A549 (cell line): ENCODE measurements at regions not wholly inside any gene's neighbourhood (a gene's known extent, or its start where the extent isn't known, plus 50 kb on each side); places are given as distances from the start of the nearest gene placed in this dataset.
"Not testable (repeated sequence)": the region's sequence is repeated elsewhere in the genome, so short reads cannot be mapped to it uniquely, and the experiment has no call there.

ENCODE experiments used
- ATAC-seq, 2 experiments: fragments of 200-7000 bp in 1 of 2; fragments of >200 bp in 1 of 2; cut with Nextera tagmentation in 1 of 2; cut with Tn5 transposase in 1 of 2; 3 replicates each; pipeline versions ENCODE4 v1.8.0 to v1.9.1; 2018 to 2020; ENCODE audit warnings: mild to moderate bottlenecking in 1 of 2, moderate library complexity in 1 of 2
- CTCF ChIA-PET: fragments of 300-600 bp; sonication (Branson Sonifier 250); formaldehyde crosslinking; extraction: SDS; loops from one replicate; lab custom pipeline; 2021; ENCODE audit warnings: antibody characterized with exemption, inconsistent platforms; lab: Yijun Ruan, JAX
- POLR2A ChIA-PET: fragments of 350-600 bp; formaldehyde crosslinking; extraction: SDS; loops from one replicate; lab custom pipeline; 2021; ENCODE audit warnings: antibody characterized with exemption, inconsistent platforms; lab: Yijun Ruan, JAX
- DNase-seq, 2 experiments: peaks; one replicate each; pipeline versions ENCODE4 v3.0.0 to v3.0.0-alpha.2; 2011 to 2016; ENCODE audit warnings: low read depth in 1 of 2, low spot score in 1 of 2
- FAIRE-seq: peaks from 2 replicates; lab custom pipeline; 2011; peaks lifted over from hg19 to GRCh38; lab: Jason Lieb, UNC
- H3K27ac ChIP-seq, 2 experiments: fragments of >200 bp; sonication (Bioruptor Twin); formaldehyde crosslinking; 3 replicates each; pipeline ENCODE4 v1.5.1; 2016 to 2017
- H3K4me1 ChIP-seq: fragments of >200 bp; sonication (Bioruptor Twin); formaldehyde crosslinking; 3 replicates; pipeline ENCODE4 v1.6.1; 2016
- H3K4me2 ChIP-seq: fragments of >200 bp; sonication (Bioruptor Twin); formaldehyde crosslinking; 3 replicates; pipeline ENCODE4 v1.6.1; 2016
- H3K4me3 ChIP-seq: fragments of >200 bp; sonication (Bioruptor Twin); formaldehyde crosslinking; 3 replicates; pipeline ENCODE4 v1.5.1; 2016
- H3K9me3 ChIP-seq: fragments of >200 bp; sonication (Bioruptor Twin); formaldehyde crosslinking; 3 replicates; pipeline ENCODE4 v1.6.1; 2016
- BHLHE40 ChIP-seq: IDR thresholded peaks from 2 replicates; pipeline ENCODE4 v1.6.1; 2012; ENCODE audit warnings: low read depth, low read length, inconsistent platforms
- CBX8 ChIP-seq: fragments of 200-600 bp; sonication (generic); IDR thresholded peaks from 2 replicates; pipeline ENCODE4 v1.6.1; 2016
- CEBPB ChIP-seq, 2 experiments: fragments of >200 bp in 1 of 2; sonication (Bioruptor Twin) in 1 of 2; formaldehyde crosslinking in 1 of 2; IDR thresholded peaks; 2 replicates each; pipeline ENCODE4 v1.6.1; 2012 to 2016
- CHD4 ChIP-seq: fragments of 200-600 bp; sonication (generic); IDR thresholded peaks from 2 replicates; pipeline ENCODE4 v1.6.1; 2016; ENCODE audit warnings: antibody characterized with exemption, mild to moderate bottlenecking, borderline replicate concordance
- EP300 ChIP-seq, 2 experiments: fragments of >200 bp; sonication (Bioruptor Twin); formaldehyde crosslinking; IDR thresholded peaks; 2 replicates in 1 of 2; 3 replicates in 1 of 2; pipeline ENCODE4 v1.6.1; 2016 to 2017
- GATA3 ChIP-seq: IDR thresholded peaks from 2 replicates; pipeline ENCODE4 v1.6.1; 2012; ENCODE audit warnings: borderline replicate concordance
- HEYL ChIP-seq: fragments of 250-450 bp; sonication (Bioruptor Pico); IDR thresholded peaks from 2 replicates; pipeline ENCODE4 v1.8.0; 2021; ENCODE audit warnings: mild to moderate bottlenecking, moderate library complexity
- HOXA7 ChIP-seq: fragments of 250-450 bp; sonication (Bioruptor Pico); IDR thresholded peaks from 2 replicates; pipeline ENCODE4 v1.5.0; 2020; ENCODE audit warnings: mild to moderate bottlenecking, moderate library complexity
- HOXB13 ChIP-seq: fragments of 250-450 bp; sonication (Bioruptor Pico); IDR thresholded peaks from 2 replicates; pipeline ENCODE4 v1.5.0; 2020; ENCODE audit warnings: low read depth, mild to moderate bottlenecking, moderate library complexity
- MAZ ChIP-seq: fragments of 150-350 bp; IDR thresholded peaks from 2 replicates; pipeline ENCODE4 v1.6.1; 2014; ENCODE audit warnings: antibody characterized with exemption, low read depth, low read length, borderline replicate concordance
- MYC ChIP-seq: IDR thresholded peaks from 2 replicates; pipeline ENCODE4 v1.6.1; 2012; ENCODE audit warnings: mild to moderate bottlenecking, inconsistent platforms, low read length, improper control_type of control experiment, borderline replicate concordance
- NR3C1 ChIP-seq: fragments of >200 bp; sonication (Bioruptor Twin); formaldehyde crosslinking; IDR thresholded peaks from 3 replicates; pipeline ENCODE4 v1.6.1; 2017
- POLR2AphosphoS2 ChIP-seq: conservative IDR thresholded peaks from 2 replicates; pipeline ENCODE4 v1.6.1; 2012; ENCODE audit warnings: low read length, improper control_type of control experiment, inconsistent platforms
- RARB ChIP-seq: fragments of 250-450 bp; sonication (Bioruptor Pico); IDR thresholded peaks from 2 replicates; pipeline ENCODE4 v1.8.0; 2021; ENCODE audit warnings: mild to moderate bottlenecking, moderate library complexity
- RCOR1 ChIP-seq: fragments of 150-350 bp; IDR thresholded peaks from 2 replicates; pipeline ENCODE4 v1.6.1; 2014; ENCODE audit warnings: antibody characterized with exemption, low read length, low read depth
- RNF2 ChIP-seq: fragments of 200-600 bp; sonication (generic); IDR thresholded peaks from 2 replicates; pipeline ENCODE4 v1.6.1; 2016; ENCODE audit warnings: low read depth, mild to moderate bottlenecking, antibody characterized with exemption, moderate library complexity, borderline replicate concordance
- TFCP2L1 ChIP-seq: fragments of 250-450 bp; sonication (Bioruptor Pico); IDR thresholded peaks from 2 replicates; pipeline ENCODE4 v1.5.0; 2021; ENCODE audit warnings: mild to moderate bottlenecking
- ZC3H11A ChIP-seq: fragments of 450-650 bp; IDR thresholded peaks from 2 replicates; pipeline ENCODE4 v1.6.1; 2014; ENCODE audit warnings: antibody characterized with exemption, mild to moderate bottlenecking
- ZNF302 ChIP-seq: fragments of 250-450 bp; sonication (Bioruptor Pico); IDR thresholded peaks from 2 replicates; pipeline ENCODE4 v1.9.0; 2021; ENCODE audit warnings: inconsistent platforms, mild to moderate bottlenecking, moderate library complexity
- WGBS: methylation state at CpG from one replicate; pipeline ENCODE4 v1.1.6; 2017; ENCODE audit errors: missing lambda C conversion rate; 5-methylcytosine and 5-hydroxymethylcytosine counted together
- TF ChIP-seq, protein P1 (sequence below): fragments of 150-350 bp; IDR thresholded peaks from 2 replicates; pipeline ENCODE4 v1.6.1; 2014; ENCODE audit warnings: low read depth, mild to moderate bottlenecking, low read length
- TF ChIP-seq, protein P2 (sequence below): IDR thresholded peaks from 2 replicates; pipeline ENCODE4 v1.6.1; 2012
- TF ChIP-seq, protein P3 (sequence below): fragments of >200 bp; sonication (Bioruptor Twin); formaldehyde crosslinking; IDR thresholded peaks from 3 replicates; pipeline ENCODE4 v1.5.1; 2016
- TF ChIP-seq, protein P4 (sequence below): fragments of 250-450 bp; sonication (Bioruptor Pico); IDR thresholded peaks from 2 replicates; pipeline ENCODE4 v1.5.0; 2021; ENCODE audit warnings: mild to moderate bottlenecking, moderate library complexity, borderline replicate concordance

DNA sequence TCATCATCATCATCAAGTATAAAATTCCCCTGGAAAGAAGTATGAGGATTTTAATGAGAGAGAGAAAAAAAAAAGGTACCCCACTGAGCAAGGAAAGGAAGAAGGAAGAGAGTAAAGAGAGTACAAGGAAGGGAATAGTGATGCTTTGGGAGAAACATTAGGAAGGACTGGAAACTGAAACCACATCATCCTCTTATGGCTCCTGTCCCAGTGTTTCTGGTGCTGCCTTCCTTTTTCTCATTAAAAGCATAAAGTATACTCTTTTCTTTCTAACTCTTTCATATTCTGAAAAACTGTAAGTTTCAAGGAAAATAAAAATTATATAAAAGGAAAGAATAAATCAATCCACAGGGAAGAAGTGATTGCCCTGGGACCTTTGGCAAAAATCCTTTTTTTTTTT is 616.4 kb upstream of the CBLB start:
- Histone ChIP-seq H3K27ac (no peak overlapping the region), H3K4me1 (no peaks in the 10 kb centered on the region)
- FAIRE-seq (no peak), DNase-seq (no peak)
- TF ChIP-seq RCOR1: no peak
- TF ChIP-seq HEYL: no peak
- no peak for TF ChIP-seq MAZ
- TF ChIP-seq HOXA7 (CRISPR knock-in tag): no peak
- TF ChIP-seq, protein P1, sequence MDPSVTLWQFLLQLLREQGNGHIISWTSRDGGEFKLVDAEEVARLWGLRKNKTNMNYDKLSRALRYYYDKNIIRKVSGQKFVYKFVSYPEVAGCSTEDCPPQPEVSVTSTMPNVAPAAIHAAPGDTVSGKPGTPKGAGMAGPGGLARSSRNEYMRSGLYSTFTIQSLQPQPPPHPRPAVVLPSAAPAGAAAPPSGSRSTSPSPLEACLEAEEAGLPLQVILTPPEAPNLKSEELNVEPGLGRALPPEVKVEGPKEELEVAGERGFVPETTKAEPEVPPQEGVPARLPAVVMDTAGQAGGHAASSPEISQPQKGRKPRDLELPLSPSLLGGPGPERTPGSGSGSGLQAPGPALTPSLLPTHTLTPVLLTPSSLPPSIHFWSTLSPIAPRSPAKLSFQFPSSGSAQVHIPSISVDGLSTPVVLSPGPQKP: no peak
- TF ChIP-seq, all 56 proteins: peak for 0
- Histone ChIP-seq H3K4me3 (no peak overlapping the region), H3K9me3 (0 out of 3 replicates have a peak, but pooled peaks cover 2% of the 10 kb centered on the region), H3K4me2 (no peak overlapping the region)
- POLR2A ChIA-PET: no interaction called here
- ATAC-seq: no peak
- CTCF ChIA-PET: no interaction called here

DNA sequence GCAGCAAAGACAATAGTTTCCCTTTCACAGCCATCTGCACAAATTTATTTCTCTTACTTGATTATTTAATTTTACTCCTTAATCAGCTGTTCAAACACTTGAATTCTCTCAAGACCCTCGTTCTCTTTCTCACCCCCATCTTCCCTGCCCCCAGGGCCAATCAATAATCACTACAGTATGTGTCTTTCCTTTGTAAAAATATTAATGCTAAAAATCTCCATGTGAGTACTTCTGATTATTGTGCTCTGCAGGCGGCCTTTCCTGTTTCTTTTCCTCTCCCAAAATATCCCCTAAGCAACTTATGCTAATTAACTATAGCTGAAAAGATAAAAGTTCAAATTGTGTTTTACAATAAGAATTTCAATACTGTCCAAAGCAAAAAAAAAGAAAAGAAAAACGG is 617.0 kb upstream of the CBLB start:
- no peaks in the 10 kb centered on the region for H3K9me3 ChIP-seq
- ATAC-seq (no peak), DNase-seq (no peak), FAIRE-seq (no peak)
- H3K4me1 ChIP-seq: no peaks in the 10 kb centered on the region
- TF ChIP-seq MYC (no peak), BHLHE40 (no peak), GATA3 (no peak), NR3C1 (no peak), EP300 (IDR thresholded peaks at IDR 0.05) (no peak), HOXB13 (no peak), TFCP2L1 (CRISPR knock-in tag) (no peak), CHD4 (no peak), POLR2AphosphoS2 (no peak), CBX8 (no peak), RNF2 (no peak), CEBPB (IDR thresholded peaks at IDR 0.05) (no peak), ZC3H11A (no peak), ZNF302 (CRISPR knock-in tag) (no peak), RARB (CRISPR knock-in tag) (no peak)
- TF ChIP-seq, protein P2, sequence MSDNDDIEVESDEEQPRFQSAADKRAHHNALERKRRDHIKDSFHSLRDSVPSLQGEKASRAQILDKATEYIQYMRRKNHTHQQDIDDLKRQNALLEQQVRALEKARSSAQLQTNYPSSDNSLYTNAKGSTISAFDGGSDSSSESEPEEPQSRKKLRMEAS: no peak
- TF ChIP-seq, protein P3, sequence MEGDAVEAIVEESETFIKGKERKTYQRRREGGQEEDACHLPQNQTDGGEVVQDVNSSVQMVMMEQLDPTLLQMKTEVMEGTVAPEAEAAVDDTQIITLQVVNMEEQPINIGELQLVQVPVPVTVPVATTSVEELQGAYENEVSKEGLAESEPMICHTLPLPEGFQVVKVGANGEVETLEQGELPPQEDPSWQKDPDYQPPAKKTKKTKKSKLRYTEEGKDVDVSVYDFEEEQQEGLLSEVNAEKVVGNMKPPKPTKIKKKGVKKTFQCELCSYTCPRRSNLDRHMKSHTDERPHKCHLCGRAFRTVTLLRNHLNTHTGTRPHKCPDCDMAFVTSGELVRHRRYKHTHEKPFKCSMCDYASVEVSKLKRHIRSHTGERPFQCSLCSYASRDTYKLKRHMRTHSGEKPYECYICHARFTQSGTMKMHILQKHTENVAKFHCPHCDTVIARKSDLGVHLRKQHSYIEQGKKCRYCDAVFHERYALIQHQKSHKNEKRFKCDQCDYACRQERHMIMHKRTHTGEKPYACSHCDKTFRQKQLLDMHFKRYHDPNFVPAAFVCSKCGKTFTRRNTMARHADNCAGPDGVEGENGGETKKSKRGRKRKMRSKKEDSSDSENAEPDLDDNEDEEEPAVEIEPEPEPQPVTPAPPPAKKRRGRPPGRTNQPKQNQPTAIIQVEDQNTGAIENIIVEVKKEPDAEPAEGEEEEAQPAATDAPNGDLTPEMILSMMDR: no peak
- TF ChIP-seq, protein P4, sequence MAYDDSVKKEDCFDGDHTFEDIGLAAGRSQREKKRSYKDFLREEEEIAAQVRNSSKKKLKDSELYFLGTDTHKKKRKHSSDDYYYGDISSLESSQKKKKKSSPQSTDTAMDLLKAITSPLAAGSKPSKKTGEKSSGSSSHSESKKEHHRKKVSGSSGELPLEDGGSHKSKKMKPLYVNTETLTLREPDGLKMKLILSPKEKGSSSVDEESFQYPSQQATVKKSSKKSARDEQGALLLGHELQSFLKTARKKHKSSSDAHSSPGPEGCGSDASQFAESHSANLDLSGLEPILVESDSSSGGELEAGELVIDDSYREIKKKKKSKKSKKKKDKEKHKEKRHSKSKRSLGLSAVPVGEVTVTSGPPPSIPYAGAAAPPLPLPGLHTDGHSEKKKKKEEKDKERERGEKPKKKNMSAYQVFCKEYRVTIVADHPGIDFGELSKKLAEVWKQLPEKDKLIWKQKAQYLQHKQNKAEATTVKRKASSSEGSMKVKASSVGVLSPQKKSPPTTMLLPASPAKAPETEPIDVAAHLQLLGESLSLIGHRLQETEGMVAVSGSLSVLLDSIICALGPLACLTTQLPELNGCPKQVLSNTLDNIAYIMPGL: no peak
- no peak overlapping the region for H3K27ac ChIP-seq
- H3K4me2 ChIP-seq: no peak overlapping the region
- ChIA-PET POLR2A (no interaction called here), CTCF (no interaction called here)
- no peak overlapping the region for H3K4me3 ChIP-seq
- WGBS: 20% methylated on average over 3 of the region's 3 CpGs

DNA sequence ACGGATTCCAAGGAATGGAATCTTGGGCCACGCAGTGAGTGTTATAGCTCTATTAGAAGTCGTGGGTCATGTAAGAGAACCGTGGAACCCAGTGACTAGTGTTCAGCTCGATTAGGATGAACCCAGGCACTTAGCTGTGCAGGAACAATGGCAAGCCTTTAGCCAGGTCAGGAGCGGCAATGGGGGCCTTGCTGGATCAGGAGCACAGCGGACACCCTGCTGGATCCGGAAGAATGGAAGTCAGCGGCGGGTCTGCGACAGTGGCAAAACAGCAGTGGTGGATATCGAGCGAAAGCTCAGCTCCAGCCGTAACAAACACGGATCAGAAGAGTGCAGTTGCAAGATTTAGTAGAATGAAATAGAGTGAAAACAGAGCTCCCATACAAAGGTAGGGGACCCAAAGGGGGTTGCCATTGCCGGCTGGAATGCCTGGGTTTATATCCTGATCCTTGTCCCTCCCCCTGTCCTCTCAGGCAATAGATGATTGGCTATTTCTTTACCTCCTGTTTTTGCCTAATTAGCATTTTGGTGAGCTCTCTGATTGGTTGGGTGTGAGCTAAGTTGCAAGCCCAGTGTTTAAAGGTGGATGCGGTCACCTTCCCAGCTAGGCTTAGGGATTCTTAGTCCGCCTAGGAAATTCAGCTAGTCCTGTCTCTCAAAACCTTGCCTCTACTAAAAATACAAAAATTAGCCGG is 618.3 kb upstream of the CBLB start:
- POLR2A ChIA-PET, H3K4me1 ChIP-seq, H3K4me3 ChIP-seq, FAIRE-seq, DNase-seq, CTCF ChIA-PET, ATAC-seq, H3K9me3 ChIP-seq, H3K4me2 ChIP-seq, H3K27ac ChIP-seq: not testable (repeated sequence)
- 85% methylated on average over 17 of the region's 19 CpGs for WGBS
